T1000 (cell line): ENCODE measurements at regions not wholly inside any gene's neighbourhood (a gene's known extent, or its start where the extent isn't known, plus 50 kb on each side); places are given as distances from the start of the nearest gene placed in this dataset.

Source experiments
- DNase-seq: peaks from one replicate; lab custom pipeline; 2025; ENCODE audit warnings: mixed read lengths; lab: John Stamatoyannopoulos, UW

DNA sequence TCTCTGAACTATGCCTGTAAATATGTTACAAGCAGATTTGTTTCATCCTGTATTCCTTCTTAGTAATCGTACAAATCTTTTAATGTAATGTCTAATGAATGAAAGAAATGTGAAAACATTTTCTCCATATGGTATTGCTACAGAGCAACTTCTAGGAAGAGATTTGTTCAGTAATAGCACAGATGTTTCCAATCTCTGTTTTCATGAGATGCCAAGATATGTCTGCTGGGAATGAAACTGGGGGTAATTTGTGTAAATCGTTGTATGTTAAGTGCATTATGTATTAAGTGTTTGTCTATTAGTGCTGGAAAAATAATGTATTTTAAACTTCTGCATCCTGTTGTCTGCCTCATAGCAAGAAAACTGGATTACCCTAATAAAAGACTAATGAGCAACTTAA, 722.2 kb upstream of the EYS start:
- DNase-seq: no peak

- DNase-seq: no peak
Observed at GRCh38 chr6:66423047-66423446, 716.0 kb upstream of the EYS start.

DNA sequence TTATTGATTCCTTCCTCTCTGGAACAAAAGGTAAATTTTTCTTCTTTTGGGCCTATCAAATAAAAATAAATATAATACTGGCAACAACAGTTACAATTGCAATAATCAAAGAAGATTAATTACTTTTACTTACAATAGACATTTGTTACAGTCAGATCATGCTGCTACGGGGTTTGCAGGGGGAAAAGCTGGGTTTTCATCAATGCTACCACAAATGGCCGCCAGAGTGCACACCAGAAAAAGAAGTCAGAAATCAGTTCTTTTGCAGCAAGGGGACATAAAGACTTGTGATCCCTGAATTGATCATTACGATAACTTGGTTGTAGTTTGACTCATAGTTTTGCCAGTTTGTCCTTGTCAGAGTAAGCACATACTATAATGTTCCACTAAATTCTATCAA, 714.5 kb upstream of the EYS start:
- DNase-seq: no peak

DNA sequence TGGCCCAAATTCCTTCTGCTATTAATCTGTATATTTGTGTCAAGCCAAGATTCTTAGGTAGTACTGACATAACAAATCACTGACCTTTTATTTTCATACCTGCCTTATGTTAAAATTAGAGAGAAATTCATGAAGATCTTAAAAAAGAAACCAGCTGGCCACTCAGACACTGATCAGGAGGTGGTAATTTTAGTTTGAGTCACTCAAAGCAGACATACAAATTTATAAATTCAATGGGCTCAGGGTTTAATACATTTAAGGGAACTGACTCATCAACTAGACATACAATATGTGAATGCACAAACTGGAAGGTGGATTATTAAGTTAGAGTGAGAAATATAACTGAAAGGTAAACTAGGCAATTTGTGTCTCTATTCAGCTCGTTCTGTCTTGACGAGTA, 711.9 kb upstream of the EYS start:
- no peak for DNase-seq

DNA sequence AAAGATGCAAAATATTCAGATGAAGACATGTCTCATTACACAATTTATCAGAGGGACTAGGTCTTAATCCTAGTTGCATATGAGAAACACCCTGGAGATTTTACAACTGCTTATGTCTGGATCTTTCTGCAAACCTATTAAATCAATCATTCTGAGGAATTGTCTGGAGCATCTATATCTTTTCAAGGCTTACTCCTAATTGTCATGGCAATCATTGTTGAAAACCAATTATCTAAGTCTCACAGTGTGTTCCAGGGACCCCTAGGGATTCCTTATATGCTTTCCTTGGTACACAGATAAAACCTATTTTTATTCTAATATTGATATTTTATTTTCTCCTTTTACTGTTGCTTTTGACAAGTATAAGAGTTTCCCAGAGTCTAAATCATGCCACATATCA, 696.9 kb upstream of the EYS start:
- DNase-seq: no peak

DNA sequence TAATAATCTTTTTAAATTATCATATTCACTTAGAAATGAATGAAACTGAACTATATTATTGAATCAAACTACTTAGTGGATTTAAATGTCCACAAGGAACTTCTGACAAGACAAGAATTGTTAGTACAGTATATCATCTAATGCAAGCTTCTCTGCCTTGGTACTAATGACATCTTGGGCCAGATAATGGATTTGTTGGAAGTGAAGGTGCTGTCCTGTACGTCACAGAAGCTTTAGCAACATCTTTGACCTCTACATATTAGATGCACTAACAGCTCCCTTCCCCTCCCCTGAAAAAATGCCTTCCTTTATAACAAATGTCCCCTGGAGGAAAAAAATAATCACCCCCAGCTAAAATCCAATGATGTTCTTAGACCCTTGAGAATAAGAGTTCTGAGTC, 695.8 kb upstream of the EYS start:
- no peak for DNase-seq

GRCh38 chr6:66396549-66396948, 689.5 kb upstream of the EYS start:
- no peak for DNase-seq

DNA sequence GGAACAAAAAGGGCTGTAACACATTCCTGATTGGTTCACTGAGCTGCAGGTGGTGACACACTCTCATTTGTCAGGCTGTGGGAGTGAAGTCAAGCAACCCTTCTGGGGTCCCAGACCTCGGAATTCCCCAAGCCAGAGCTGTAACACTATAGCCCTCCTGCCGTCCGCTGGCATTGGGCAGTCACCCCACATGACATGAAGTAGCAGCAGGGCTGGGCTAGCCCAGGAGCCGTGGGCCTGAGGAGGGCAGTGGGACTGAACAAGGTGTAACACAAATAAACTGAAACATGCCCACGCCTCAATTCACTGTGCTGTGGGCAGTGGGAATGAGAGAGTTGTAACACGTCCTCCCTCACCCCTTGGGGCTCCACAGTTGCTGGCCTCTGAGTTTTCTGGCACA, 689.1 kb upstream of the EYS start:
- no peak for DNase-seq

- DNase-seq: no peak
Observed at GRCh38 chr6:66390393-66390792, 683.4 kb upstream of the EYS start.

DNA sequence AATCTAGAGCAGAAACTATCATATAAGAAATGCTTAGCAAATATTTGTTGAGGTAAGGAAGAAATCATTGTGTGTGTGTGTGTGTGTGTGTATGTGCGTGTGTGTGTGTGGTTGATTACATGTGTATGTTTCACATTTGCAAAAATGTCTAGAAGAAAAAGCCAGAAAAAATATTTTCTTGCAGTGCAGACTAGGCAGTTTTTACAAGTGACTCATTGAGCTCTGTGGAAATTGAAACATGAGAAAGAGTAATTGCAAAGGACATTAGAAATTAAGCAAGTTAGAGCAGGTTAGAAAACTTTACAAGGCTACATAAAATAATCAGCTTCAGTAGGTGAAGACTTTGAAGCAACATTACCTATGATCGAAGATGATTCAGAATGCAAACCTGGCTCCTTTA, 669.0 kb upstream of the EYS start:
- DNase-seq: no peak

DNA sequence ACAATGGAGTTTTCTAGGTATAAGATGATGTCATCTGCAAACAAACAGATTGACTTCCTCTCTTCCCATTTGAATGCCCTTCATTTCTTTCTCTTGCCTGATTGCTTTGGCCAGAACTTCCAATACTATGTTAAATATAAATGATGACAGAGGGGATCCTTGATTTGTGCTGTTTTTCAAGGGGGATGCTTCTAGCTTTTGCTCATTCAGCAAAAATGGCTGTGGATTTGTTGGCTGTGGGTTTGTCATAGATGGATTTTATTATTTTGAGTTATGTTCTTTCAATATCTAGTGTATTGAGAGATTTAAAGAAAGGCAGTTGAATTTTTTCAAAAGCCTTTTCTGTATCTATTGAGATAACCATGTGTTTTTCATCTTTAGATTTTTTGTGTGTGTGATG, 662.4 kb upstream of the EYS start:
- no peak for DNase-seq

GRCh38 chr6:66362888-66363287, 655.9 kb upstream of the EYS start:
- no peak for DNase-seq

DNA sequence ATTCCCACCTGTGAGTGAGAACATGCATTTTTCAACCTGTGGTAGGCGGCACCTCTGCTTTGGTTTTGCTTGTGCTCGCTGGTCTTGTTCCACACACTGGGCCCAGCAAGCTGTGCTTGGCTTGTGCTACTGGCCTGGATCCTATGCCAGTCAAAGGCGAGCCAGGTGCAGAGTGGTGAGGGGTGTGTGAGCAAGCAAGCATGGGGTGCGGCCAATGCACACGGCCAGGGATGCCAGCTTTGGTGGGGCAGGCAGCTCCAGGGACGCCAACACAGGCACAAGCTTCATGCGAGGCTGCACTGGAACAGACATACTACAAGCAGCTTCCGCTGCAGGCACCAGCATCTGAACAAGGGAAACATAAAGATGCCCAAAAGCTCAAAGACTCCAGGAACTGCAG, 654.9 kb upstream of the EYS start:
- DNase-seq: no peak

DNA sequence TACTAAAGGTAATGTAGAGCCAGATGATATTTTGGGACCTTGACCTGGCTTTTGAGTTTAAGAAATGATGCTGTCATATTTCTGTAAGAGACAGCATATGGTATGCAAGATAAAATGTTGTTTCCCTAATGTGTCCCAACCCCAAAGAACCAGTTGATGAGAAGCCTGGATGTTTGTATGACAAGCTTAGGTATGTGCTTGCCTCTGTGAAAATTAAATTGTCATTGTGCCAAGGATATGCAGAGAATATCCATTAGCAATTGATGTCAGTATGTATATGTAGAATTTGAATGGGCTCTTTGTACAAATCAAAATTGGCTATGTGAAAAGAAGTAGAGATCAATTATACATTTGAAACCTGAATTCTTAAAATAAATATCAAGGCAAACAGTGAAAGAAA, 650.8 kb upstream of the EYS start:
- DNase-seq: no peak

DNA sequence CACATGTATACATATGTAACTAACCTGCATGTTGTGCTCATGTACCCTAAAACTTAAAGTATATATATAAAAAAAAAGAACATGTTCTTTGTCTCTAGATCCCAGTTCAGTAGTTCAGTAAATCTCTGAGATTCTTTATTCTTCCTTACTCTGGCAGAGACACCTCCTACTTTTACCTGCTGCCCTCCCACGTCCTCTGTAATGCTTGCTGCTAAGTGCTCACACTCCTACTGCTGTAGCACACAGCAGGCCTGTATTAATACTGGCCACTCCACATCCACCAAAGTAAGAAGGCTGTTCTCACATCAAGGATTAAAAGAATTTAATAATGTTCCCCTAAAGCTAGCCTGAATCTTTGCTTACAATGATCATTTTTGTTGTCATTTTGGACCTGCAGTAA, 648.4 kb upstream of the EYS start:
- no peak for DNase-seq

GRCh38 chr6:66344796-66345195, 637.8 kb upstream of the EYS start:
- no peak for DNase-seq

- no peak for DNase-seq
Observed at GRCh38 chr6:66340736-66341135, 633.7 kb upstream of the EYS start.

GRCh38 chr6:66336176-66336575, 629.1 kb upstream of the EYS start:
- DNase-seq: no peak

DNA sequence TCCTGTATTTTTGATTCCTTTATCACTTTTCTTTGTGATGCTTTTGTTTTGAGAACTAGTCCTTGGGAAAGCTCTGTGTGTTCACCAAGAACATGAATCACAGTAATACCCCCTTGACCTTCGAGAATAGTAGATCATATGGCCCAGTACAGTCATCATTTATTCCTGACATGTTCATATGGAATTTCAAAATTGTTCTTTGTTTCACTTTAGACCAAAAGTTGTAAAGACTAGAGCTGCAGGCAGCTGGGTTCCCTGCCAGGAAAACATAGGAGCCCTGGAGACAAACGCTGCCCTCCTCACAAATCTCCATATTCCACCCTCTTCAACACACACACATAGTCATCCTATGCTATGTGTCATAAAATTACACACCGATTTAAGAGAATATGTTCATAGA, 621.2 kb upstream of the EYS start:
- no peak for DNase-seq

- DNase-seq: no peak
Observed at GRCh38 chr6:66326228-66326627, 619.2 kb upstream of the EYS start.

GRCh38 chr6:66321017-66321416, 614.0 kb upstream of the EYS start:
- DNase-seq: no peak

GRCh38 chr6:66307490-66307889, 600.5 kb upstream of the EYS start:
- no peak for DNase-seq

GRCh38 chr6:66291905-66292304, 584.9 kb upstream of the EYS start:
- DNase-seq: no peak

- DNase-seq: no peak
Observed at GRCh38 chr6:66289889-66290288, 582.9 kb upstream of the EYS start.

DNA sequence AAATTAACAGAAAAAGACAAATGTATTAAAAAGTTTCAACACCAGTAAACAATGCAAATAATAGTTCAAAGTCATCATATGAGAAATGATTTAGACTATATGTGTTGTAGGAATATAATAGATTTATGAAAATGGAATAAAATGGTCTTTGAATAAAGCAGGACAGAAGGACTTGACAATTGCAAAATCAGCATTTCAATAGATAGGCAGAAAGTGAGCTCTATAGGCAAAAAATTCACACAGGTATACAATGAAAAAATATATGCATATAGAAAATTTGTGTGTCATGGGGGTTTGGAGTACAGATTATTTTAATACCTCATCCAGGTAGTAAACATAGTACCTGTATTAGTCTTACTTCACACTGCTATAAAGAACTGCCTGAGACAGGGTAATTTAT, 571.1 kb upstream of the EYS start:
- no peak for DNase-seq
